ENCODE measurements at regions not wholly inside any gene's neighbourhood (a gene's known extent, or its start where the extent isn't known, plus 50 kb on each side); places are given as distances from the start of the nearest gene placed in this dataset.

DNA sequence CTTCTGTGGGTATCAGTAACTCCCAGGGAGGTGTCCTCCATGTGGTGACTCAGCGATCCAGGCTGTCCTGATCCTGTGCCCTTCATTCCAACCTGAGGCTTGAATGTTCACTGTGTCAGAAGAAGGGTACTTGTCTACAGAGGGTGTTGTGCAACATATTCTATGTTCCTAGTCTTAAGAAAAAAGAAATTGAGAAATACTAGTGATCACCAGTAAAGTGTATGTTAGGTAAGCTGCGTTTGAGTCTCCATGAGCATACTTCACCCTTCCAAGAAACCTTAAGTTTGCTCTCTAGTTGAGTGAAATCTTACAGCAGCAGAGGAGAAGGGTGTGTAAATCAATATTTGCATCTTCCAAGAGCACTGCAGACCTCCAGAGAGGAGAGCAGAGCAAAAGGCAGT is 122.2 kb upstream of the SLC24A5 start:
- DNase-seq, result no peak

DNA sequence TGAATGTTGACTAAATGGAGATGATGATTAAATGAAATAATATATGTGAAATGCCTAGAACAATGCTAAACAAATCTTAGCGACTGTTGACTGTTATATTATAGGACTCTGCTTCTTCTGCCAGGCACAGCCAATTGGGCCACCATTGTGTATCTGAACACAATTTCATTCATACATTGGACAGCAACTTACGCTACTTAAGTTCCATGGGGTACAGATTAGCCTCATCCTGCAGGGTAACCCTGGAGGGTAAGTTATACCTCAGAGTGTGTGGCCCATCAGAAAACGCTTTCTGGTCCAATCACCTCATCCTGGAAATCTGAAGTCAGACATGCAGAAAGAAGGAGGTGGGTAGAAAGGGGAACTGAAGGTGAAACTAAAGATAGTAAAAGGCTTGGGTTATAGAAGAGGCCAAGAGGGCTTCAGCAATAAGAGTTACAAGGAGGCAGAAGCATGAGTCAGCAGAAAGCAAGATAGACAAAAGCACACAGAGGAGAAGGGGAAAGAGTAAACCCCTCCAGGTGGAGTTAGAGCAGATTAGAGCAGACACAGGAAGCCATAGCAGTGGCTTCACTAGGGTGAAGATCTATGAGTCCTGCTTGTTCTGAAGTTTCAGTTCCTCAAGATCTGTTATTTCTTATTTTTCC is 119.3 kb upstream of the SLC24A5 start:
- DNase-seq, result no peak

DNA sequence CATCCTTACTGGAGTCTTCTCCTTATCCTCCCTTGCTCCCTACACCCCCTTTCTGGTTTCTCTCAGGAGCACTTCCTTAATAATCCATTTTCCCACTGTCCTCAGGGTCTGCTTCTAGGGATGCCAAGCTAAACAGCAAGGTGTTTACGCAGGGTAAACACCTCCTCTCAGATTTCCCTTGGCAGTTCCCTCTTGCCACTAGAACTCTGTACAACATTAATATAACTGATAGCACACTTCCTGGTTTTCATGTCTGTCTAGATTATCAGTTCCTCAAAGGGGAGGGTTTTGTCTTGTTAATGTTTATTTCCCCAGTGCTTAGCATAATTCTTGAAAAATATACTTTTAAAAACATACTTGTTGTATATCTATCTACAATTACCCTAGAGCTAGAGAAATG is 118.0 kb upstream of the SLC24A5 start:
- DNase-seq, result no peak

DNA sequence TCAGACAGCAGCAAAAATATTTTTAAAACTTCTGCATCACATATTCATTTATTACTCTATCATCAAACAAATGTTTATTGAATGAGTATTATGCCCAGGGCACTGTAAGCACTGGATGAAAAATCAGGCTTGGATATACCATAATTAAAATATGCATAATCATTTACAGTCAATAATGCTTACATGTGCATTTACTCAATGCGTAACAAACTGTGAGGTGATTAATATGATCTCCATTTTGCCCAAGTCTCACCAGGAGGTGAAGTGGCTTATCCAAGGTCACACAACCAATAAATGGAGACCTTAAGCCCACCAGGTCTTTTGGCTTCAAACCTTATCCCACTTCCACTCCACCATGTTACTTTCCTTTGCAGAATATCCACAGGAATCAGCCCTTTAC is 117.3 kb upstream of the SLC24A5 start:
- DNase-seq, result no peak

DNA sequence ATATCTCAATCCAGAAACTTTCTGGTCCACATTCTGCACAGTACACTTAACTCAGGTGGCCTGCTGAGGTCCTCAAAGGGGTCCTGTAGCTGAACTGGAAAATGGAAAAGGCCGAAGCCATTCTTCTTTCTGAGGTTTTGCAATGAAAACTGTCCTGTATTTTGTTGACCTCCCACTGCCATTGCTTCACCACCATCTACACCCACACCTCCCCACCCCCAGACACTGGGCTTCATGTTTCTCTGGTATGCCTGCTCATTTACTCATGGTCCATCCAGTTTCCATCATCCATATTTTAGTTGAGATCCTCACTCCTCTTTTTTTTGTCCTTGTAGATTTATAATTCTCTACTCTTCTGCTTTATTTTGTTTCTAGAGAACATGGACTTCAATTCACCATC is 115.7 kb upstream of the SLC24A5 start:
- DNase-seq, result no peak

DNA sequence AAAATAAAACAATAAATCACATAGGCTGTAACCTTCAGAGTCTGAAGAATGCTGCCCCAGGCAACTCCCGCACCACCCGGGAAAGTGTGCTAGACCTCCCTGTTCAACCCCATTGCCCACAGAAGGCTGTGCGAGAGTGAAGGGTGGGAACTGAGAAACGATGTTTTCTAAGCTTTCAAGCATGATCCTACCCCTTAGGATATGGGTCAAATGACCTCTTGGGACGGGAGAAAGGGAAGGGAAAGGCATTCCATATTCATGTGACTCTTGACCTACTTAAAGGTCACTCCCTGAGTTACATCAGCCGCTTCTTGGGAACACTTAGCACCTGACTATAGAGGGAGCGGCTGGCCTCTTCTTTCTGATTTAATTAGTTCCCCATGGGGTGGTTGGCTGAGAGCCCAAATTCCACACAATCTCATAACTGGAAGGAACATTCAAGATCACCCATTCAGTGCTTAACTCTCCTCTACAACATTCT is 114.7 kb upstream of the SLC24A5 start:
- no peak for DNase-seq

DNA sequence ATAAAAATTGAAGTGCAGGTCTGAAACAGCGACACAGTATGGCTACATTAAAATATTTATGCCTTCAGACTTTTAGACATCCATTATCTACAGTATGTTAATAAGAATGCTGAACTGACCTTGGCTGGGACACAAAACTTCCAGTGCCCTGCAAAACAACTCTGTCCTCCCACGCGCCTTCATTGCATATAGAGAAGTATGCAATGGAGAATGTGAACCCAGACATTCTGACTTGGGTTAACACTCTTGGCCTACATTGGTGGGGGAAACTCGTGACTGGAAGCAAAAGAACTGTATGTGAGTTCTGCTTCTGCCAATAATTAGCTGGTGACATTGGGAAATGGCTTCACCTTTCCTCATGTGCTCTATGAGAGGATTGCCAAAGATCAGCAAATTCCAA is 110.5 kb upstream of the SLC24A5 start:
- DNase-seq, result no peak

DNA sequence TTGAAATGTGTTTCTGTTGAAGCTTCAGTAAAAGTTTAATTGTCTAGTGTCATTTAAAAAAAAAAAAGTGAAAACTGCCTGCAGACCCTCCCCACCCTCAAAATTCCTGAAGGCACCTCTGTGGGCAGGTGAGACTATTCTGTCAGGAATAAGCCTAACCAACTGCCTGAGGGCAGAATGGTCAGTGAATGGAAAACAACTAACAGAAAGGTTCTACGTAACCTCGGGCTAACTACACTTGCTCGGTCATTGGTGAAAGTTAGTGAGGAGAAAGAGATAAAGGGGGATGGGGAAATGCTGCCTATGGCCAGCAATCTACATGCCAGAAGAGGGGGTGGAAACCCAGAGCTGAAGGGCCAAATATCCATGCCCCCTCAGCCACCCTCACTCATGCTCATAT is 108.6 kb upstream of the SLC24A5 start:
- DNase-seq, result no peak

DNA sequence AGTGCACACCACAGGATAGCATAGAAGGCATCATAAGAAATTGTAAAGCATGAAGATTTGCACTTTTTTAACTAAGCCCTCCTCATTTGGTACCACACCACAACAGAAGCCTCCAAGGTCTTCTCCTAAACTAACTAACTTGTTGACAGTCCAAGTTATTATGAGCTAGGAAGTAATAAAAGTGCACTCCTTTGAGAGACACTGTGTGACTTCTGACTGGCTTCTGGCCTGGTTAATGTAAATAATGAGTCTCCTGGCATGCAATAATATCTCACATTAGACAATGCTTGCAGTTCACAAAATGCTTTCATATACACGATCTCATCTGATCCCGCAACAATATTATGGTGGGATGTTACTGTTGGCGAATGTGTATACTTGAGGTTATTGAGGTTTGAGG is 103.9 kb upstream of the SLC24A5 start:
- no peak for DNase-seq

DNA sequence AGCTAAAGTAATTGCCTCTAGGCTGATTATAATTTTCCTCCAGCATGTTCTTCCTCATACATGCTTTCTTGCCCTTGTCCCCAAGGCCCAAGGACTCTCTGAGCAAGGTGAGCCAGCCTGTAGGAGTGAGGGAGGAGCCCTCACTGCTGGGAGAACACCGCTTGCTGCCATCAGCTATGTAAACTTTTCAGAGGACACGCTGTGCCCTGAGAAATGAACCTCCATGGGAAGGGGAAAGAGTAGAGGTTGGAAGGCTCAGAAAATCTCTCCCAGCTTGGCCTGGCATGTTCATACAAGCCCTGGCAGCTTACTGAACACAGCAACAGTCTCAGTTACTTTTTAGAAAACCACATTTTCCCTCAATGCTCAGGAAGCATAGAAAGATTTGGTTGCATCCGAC is 103.0 kb upstream of the SLC24A5 start:
- DNase-seq, result no peak

DNA sequence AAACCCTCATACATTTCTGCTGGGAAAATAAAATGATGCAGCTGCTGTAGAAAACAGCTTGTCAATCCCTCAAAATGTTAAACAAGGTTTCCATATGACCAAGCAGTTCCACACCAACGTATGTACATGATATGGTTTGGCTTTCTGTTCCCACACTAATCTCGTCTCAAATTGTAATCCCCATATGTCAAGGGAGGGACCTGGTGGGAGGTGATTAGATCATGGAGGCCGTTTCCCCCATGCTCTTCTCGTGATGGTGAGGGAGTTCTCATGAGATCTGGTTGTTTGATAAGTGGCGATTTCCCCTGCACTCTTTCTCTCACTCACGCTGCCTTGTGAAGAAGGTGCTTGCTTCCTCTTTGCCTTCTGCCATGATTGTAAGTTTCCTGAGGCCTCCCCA is 100.6 kb upstream of the SLC24A5 start:
- no peak for DNase-seq

DNA sequence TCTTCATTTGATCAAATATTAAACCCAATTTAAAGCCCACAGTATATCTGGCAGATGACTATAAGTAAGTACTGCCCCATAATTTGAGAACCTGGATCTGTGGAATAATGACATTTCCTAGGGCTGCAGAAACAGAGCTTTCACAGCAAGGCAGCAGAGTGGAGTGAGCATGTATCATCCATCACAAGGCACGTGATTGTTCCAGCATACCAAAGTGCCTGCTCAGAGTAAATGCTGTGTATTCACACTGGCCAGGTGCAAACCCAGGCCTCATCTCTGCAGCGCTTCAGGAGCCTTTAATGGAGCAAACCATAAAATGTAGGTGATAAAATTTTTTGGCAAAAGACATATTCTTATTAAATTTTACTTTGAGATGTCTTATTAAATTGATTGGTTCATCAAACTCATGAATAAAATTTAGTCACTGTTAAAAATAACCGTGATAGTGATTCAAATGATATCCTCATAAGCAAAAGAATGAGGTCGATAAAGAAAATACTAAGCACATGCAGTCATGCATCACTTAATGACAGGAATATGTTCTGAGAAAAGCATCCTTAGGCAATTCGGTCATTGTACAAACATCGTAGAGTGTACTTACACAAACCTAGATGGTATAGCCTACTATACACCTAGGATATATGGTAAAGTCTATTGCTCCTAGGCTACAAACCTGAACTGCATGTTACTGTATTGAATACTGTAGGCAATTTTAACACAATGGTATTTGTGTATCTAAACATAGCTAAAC is 99.3 kb upstream of the SLC24A5 start:
- no peak for DNase-seq

DNA sequence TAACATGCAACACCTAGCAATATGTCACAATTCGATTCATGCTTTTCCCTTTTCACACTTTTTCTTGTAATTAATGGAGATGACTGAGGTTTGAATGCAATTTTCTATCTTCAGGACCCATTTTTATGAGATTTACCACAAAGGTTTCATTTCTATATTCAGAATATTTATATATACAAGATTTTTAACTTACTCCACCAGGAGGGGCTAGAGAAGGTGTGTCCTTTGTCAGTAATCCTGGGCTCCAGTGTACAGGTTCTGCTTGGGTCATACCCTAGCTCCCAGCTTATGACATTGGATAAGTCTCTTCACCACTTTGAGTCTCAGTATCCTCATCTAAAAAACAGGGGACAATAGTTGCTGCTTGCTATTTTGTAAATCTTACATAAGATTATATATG is 95.7 kb upstream of the SLC24A5 start:
- no peak for DNase-seq

DNA sequence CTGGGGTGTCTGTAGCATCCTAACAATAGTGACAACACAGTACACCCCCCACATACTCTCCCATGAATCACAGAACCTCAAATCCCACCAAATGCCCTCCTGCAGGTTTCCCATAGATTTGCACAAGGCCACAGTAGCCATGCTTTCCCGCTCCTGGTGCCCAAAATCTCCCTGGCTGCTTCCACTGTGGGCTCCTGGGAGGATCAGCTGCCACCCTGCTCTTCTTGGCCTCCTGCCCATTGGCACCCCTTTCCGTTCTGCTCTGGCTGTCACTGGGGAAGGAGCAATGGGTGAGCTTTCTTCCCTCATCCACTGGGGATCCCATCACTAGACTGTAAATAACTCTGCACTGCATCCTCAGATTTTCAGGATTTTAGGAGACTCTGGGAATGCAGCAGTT is 92.1 kb upstream of the SLC24A5 start:
- DNase-seq, result no peak

DNA sequence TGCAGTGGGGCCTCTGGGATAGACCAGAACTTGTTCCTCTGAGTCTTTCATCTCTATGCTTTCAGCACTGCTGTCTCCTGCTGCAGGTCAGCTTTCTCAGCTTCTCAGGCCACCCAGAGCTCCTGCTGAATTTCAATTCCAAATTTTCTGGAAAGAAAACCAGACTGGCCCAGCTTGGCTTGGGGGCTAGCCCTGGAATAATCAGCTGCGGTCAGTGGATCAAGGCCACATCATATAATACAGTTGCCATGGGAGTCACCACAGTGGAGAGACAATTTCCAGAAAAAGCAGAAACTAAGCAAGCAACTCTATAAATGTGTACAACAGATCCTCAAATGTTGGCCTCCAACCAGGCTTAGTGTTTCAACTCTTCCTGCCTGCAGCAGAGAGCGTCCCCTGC is 91.1 kb upstream of the SLC24A5 start:
- no peak for DNase-seq

DNA sequence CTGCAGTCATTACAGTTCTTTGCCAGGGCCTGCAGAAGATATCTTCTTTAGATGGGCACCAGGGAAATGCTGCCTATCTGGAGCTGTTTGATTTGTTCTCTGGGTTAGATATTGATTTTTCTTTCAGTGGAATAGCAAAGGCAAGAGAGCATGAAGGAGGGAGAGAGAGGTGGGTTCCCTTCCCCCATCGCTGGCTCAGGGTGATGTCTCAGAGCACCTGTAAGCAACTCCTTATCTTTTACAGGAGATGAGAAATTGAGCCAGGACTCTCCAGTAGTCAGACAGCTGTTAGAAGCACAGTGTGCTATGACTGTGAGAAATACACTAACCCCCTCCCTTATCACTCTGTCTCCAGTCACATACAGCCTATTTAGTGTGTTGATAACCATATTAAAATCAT is 89.3 kb upstream of the SLC24A5 start:
- no peak for DNase-seq

DNA sequence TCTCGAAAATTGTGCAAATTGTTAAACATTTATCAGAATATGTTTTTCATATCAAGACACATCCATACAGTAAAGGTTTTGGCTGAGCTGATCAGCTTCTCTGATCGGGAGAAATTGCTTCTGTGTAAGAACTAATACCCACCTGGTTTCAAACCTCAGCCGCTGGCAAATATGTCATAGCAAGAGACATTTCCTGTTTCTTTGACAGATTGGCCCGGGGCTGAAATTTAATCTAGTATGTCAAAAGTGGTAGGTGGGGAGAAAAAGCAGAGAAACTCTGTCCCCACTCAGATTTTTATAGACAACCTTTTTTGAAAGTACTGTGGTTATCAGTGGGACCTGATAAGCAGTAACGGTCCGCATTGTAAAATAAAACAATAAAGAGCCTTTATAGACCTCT is 88.8 kb upstream of the SLC24A5 start:
- DNase-seq, result no peak

DNA sequence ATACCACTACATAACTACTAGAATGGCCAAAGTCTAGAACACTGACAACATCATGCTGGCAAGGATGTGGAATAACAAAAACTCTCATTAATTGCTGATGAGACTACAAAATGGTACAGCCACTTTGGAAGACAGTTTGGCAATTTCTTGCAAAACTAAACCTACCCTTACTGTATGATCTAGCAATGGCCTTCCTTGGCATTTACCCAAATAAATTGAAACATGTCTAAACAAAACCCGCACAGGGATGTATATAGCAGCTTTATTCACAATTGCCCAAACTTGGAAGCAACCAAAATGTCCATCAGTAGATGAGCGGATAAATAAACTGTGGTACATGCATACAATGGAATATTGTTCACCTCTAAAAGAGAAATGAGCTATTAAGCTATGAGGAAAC is 87.9 kb upstream of the SLC24A5 start:
- DNase-seq, result no peak

DNA sequence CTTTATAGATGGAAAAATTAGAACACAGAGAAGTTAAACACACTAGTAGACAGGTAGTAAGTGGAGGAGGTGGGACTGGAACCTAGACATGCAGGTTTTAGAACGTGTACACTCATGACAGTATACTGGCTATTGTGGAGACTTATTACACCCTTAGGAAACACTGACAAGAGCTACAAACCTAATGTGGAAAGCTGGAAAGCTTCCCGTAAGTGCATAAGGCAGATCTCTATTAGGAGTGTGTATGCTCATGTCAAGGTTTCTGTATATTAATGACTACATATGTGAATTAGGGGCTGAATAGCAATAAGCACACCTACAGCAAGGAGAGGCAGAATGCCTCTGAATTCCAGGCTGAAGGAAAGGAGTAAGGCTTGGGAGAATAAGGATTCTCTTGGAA is 82.6 kb upstream of the SLC24A5 start:
- DNase-seq, result no peak

DNA sequence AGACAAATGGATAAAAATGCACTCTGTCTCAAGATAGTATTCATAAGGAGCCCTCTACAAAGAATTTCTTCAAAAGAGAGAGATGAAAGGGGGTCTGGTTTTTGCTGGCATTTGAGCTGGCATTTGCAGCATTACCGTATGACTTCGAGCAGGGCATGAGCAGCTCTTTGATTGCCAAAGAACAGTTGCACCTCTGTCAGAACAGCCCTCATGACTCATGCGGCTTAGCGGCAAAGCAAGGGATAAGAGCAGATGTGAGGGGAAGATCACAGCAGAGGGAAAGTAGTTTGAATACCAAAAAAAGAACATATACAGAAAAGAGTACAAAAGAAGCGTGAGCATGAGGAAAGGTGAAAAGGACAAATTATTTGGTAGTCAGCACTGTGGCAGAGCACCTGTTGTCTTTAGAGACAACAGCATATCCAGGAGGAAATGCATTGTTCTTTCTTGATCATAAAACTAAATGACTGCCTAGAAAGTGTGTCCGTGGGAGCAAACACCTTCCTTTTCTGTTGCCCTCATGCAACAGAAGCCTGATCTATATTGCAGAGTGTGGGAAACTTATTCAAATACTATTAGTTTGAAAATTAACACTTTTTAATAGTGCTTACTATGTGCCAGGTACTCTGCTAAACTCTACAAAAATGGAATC is 80.5 kb upstream of the SLC24A5 start:
- no peak for DNase-seq

DNA sequence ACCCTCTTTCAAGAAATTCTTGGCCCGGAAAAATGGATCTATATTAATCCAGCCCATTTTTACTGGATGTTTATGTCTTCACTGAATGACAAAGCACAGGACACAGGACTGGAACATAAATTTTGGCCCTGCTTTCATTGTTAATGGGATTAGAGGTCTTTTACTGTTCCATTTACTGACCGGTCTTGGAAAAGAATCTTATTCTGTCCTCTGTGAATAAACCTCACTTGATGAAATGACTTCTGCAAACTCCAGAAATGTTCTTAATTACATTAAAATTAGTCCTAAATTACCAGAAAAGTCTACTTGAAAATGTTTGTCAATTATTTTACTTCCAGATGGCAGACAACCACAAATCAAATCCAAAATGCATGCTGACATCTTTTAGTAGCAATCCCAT is 79.3 kb upstream of the SLC24A5 start:
- no peak for DNase-seq

DNA sequence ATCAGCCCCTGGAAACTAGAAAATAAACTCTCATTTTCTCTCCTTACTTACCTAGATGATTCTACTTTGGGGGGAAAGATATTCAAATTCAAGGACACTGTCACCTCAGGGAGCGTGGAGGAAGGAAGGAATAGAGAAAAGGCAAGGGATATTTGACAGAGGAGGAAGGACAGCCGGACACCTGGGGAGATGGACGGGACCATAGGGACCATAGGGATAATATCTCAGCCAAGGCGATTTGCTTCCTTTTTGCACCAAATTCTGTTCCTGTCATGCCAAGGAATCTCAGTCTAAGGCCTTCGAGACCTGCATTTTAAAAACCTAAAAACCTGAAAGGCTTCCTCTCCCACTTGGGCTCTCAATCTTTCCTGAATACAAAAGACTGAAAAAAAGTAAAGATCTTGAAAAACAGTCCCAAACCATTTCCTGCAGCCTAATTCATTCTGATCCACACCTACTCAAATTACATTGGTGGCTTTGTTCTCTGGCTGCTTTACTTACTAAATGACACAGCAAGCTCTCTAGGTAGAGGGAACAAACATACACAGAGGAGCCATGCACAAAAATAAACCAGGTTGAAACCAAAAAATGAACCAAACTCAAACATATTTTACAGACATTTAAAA is 73.9 kb upstream of the SLC24A5 start:
- DNase-seq, result no peak

DNA sequence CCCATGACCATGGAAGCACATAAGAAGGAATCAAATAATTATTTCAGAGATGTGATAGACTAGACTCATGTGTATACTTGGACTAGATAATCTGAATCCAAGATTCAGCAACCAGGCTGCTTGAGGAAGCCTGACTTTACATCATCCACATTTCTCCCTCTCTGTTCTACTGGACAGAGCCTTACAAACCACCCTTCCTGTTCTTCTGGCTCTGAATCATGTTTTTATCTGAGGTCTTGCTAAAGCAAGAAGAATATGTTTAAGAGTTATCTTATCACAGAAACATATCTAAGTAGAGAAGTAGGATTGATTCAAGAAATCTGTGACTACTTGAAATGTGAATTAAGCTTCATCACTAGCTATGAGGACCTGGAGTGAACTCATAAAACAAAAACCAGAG is 71.1 kb upstream of the SLC24A5 start:
- DNase-seq, result no peak

DNA sequence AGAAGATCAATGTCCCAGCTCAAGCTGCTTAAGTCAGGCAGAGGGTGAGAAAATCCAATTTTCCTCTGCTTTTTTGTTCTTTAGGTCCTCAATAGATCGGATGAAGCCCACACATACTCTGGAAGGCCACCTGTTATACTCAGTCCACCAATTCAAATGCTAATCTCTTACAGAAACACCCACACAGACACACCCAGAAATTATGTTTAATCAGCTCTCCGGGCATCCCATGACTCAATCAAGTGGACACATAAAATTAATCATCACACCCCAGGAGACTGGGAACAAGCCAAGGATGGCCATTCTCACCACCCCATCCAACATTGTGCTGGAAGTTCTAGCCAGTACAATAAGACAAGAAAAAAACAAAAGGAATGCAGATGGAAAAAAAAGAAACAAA is 67.8 kb upstream of the SLC24A5 start:
- DNase-seq, result no peak

Data from CD4-positive, alpha-beta T cell treated with Interleukin-17A for 1 hour (primary cell).